GM19395 (cell line): ENCODE measurements at regions not wholly inside any gene's neighbourhood (a gene's known extent, or its start where the extent isn't known, plus 50 kb on each side); places are given as distances from the start of the nearest gene placed in this dataset.
"Not testable (repeated sequence)": the region's sequence is repeated elsewhere in the genome, so short reads cannot be mapped to it uniquely, and the experiment has no call there.

ENCODE experiments used
- ATAC-seq: cut with Tn5 transposase; IDR thresholded peaks from one replicate; pipeline ENCODE4 v1.9.1; 2021; ENCODE audit warnings: mild to moderate bottlenecking, moderate library complexity; ENCODE audit not compliant: unreplicated experiment

- ATAC-seq: no peak
Observed at GRCh38 chr1:212495766-212496494, 63.2 kb downstream of the NENF start.

GRCh38 chr1:212496682-212497081 is 64.0 kb downstream of the NENF start:
- ATAC-seq: no peak

- no peak for ATAC-seq
Observed at GRCh38 chr1:212497553-212497952, 64.8 kb downstream of the NENF start.

GRCh38 chr1:212498283-212499040 is 65.7 kb downstream of the NENF start:
- ATAC-seq: no peak

- ATAC-seq: no peak
Observed at GRCh38 chr1:212500351-212500750, 67.6 kb downstream of the NENF start.

GRCh38 chr1:212500983-212501382 is 68.3 kb downstream of the NENF start:
- ATAC-seq: no peak

GRCh38 chr1:212503714-212504113 is 71.0 kb downstream of the NENF start:
- no peak for ATAC-seq

GRCh38 chr1:212504171-212504803 is 71.6 kb downstream of the NENF start:
- ATAC-seq: no peak

- no peak for ATAC-seq
Observed at GRCh38 chr1:212506666-212507065, 73.9 kb downstream of the NENF start.

GRCh38 chr1:212507369-212507768 is 74.6 kb downstream of the NENF start:
- no peak for ATAC-seq

GRCh38 chr1:212512816-212513559 is 80.3 kb downstream of the NENF start:
- no peak for ATAC-seq

- ATAC-seq: no peak
Observed at GRCh38 chr1:212513586-212513985, 80.9 kb downstream of the NENF start.

- no peak for ATAC-seq
Observed at GRCh38 chr1:212514056-212514614, 81.4 kb downstream of the NENF start.

GRCh38 chr1:212514782-212515181 is 82.1 kb downstream of the NENF start:
- no peak for ATAC-seq

- no peak for ATAC-seq
Observed at GRCh38 chr1:212515329-212515760, 82.6 kb downstream of the NENF start.

GRCh38 chr1:212516012-212516411 is 83.3 kb downstream of the NENF start:
- not testable (repeated sequence) for ATAC-seq

- ATAC-seq: no peak
Observed at GRCh38 chr1:212518188-212519054, 85.7 kb downstream of the NENF start.

GRCh38 chr1:212519131-212519530 is 86.4 kb downstream of the NENF start:
- no peak for ATAC-seq

- no peak for ATAC-seq
Observed at GRCh38 chr1:212520299-212520698, 87.6 kb downstream of the NENF start.

- no peak for ATAC-seq
Observed at GRCh38 chr1:212520746-212521145, 87.8 kb upstream of the ATF3 start.
